Activated CD8-positive, alpha-beta memory T cell treated with anti-CD3 and anti-CD28 coated beads for 48 hours (primary cell): ENCODE measurements at regions not wholly inside any gene's neighbourhood (a gene's known extent, or its start where the extent isn't known, plus 50 kb on each side); places are given as distances from the start of the nearest gene placed in this dataset.

Experiments
- DNase-seq, 3 experiments: peaks; one replicate each; pipeline ENCODE4 v3.0.0-alpha.2; 2020; ENCODE audit warnings: low read depth in 2 of 3, low spot score in 2 of 3

DNA sequence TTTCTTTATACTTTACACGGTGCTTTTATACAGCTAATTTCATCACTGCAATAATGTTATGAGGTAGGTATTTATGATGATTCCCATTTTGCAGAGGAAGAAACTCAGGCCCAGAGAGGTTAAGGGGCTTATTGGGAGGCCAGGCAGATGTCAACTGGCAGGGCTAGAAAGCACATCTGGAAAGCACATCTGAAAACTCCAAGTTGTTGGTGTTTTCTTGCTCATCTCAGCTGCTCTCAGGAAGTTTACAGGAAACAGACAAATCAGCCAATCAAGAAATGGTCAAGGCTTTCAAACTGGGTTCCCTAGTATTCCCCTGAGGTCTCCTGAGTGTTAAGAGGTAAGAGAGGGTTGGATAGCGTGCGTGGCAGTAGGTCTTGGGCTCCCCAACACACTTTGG lies 124.1 kb upstream of the MED13L start:
- no peak for DNase-seq

DNA sequence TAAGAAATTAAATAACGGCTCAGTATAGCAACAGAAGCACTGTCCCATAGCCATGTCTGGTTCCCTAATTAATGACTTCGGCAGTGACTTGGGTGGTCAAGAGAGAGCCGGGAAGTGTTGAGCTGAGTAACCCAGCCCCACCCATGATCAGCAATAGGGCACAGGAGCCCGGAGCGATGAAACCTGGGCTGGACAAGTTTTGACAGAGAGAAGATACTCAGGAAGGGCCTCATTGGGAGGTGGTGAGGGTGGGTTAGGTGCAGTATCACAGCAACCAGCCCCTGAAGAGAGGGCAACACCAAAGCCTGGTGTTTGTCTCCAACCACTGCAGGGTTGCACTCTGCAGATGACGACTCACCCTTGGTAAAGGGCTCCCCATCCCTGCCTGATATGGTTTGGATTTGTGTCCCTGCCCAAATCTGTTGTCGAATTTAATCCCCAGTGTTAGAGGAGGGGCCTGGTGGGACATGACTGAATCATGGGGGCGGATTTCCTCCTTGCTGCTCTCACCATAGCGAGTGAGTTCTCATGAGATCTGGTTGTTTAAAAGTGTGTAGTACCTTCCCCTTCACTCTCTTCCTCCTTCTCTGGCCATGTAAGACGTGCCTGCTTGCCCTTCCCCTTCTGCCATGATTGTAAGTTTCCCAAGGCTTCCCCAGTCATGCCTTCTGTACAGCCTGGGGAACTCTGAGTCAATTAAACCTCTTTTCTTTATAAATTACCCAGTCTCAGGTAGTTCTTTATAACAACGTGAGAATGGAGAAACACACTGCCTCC lies 124.9 kb upstream of the MED13L start:
- DNase-seq = no peak

DNA sequence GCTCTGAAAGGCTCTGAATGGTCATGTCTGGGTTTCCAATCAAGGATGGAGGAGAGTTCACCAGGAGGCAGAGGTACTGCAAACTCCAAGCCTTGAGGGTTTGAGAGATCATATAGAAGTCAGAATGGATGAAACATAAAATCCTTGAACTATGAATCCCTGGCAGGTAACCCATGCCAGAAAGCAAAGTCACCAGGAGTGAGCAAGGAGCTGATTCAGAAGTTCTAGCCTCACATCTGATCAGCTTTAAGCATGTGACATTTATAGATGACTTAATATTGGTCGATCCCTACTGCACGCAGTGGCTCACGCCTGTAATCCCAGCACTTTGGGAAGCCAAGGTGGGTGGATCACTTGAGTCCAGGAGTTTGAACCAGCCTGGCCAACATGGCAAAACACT lies 126.1 kb upstream of the MED13L start:
- no peak for DNase-seq

DNA sequence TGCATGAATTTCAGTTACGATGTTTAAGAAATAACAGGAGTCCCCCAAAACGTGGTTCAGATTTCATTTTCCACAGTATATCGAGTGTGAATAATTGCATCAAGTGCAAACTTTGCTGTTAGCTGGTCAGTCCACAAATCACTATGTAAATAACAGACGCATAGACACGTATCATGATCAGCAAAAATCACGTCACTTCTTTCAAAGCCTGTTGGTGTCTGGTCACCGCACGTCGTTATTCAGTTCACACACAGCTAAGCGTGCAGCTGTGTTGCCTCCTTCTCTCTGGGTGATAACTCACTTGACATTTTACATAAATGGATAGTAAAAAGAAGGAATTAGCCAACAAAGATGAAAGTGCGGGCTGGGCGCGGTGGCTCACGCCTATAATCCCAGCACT lies 126.8 kb upstream of the MED13L start:
- no peak for DNase-seq

DNA sequence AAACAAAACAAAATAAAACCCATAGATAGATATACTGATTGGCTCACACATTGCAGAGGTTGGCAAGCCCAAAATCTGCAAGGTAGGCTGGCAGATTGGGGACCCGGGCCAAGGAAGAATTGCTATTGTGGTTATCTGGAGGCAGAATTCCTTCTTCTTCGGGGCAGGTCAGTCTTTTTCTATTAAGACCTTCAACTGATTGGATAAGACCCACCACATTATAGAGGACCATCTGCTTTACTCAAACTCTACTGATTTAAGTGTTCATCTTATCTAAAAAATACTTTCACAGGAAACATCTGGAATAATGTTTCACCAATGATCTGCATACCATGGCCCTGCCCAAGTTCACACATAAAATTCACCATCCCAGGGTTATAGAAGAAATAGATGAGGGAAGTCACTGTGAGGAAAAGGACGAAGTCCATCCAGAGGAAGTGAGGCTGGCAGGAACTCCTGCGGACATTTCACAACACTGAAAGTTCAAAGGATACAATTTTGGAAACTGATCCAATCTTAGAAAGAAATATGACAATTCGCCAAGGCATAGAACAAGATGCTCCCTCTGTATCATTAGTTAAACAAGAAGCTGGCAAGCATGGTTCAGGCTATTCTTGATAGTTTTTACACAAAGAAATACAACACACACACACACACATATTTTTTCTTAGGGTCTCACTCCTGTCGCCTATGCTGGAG lies 127.6 kb upstream of the MED13L start:
- DNase-seq = no peak

DNA sequence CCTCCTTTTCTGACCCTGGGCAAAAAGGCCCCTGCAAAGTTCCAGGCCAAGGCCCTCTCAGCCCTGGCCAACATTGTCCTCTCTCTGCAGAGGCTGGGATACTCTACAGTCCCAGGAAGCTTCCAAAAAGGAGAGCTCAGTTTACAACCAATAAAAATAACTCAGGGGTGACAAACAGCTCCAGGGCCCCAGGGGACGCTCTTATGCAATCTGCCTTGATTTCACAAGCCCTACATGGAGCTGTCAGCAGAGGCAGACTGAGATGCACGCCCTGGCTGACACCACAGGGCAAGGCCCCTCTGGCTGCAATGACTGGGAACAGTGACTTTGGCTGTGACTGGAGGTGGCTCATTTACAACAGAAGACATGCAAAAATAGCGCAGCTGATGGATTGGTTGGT lies 129.0 kb upstream of the MED13L start:
- no peak for DNase-seq

DNA sequence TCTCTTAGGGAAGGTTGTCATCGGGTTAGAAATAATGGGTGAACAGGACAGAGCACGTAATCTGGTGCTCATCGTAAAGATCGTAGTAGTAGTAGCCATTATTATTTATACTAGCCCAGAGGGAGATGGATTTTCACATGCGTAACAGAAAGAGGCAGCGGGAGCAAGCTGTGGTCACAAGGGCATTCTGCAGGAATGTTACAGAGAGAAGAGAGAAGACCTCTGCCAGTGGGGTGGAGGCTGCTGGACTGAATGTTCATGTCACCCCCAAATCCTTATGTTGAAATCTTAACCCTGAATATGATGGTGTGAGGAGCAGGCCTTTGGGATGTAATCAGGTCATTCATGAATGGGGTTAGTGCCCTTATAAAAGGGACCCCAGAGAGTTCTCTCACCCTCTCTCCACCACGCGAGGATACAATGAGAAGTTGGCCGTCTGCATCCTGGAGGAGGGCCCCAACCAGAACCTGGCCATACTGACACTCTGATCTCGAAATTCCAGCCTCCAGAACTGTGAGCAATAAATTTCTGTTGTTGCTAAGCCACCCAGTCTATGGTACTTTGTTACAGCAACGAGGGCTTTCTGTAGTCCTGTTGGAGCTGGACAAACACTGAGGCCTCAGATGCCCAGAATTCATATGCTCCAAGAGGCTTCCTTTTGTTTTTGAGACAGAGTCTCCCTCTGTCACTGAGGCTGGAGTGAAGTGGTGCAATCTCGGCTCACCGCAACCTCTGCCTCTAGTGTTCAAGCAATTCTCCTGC lies 131.2 kb upstream of the MED13L start:
- DNase-seq = no peak

DNA sequence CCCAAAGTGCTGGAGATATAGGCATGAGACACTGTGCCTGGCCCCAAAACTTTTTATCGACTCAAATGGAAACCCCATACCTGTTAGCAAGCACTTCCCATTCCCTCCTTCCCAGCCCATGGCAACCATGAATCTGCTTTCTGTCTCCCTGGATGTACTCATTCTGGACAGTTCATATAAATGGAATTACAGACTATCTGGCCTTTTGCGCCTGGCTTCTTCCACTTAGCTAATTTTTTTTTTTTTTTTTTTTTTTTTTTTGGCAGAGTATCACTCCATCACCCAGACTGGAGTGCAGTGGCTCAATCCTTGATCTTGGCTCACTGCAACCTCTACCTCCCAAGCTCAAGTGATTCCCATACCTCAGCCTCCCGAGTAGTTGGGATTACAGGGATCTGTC lies 134.5 kb upstream of the MED13L start:
- DNase-seq = no peak

DNA sequence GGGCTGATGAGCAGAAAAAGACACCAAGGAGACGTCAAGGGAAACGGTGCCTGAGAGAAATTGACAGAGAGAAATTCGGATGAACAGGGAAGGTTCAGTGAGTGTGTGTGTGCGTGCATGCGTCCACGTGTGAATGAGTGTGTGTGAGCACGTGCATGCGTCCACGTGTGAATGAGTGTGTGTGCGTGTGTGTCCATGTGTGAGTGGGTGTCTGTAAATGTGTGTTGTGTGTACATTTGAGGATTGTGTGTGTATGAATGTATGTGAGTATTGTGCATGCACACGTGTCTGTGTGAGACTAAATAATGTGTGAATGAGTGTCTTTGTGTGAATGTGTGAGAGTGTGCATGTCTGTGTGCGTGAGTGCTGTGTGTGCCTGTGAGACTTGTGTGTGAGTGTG lies 137.4 kb upstream of the MED13L start:
- no peak for DNase-seq

DNA sequence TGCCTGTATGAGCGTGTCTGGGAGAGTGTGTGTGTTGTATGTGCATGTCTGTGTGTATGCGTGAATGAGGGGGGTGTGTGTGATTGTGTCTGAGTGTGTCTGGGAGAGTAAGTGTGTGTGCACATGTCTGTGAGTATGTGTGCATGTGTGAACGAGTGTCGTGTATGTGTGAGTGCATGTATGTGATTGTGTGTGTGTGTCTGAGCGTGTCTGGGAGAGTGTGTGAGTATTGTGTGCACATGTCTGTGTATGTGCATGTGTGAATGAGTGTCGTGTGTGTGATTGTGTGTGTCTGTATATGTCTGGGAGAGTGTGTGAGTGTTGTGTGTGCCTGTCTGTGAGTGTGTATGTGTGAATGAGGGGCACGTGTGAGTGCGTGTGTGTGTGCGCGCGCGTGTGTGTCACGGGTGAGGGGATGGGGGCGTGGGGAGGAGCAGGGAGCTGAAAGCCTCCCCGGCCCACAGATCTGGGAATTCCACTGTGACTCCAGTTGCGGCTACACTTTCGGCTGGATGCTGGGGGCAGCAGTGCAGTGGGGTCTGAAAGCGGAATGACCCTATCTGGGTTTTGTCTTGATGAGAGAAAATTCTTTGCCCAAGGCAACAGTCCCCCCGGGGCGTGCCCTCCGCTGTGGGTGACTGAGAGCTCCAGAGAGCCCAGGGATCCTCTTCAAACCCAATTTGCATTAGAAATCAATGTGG lies 138.1 kb upstream of the MED13L start:
- no peak for DNase-seq

DNA sequence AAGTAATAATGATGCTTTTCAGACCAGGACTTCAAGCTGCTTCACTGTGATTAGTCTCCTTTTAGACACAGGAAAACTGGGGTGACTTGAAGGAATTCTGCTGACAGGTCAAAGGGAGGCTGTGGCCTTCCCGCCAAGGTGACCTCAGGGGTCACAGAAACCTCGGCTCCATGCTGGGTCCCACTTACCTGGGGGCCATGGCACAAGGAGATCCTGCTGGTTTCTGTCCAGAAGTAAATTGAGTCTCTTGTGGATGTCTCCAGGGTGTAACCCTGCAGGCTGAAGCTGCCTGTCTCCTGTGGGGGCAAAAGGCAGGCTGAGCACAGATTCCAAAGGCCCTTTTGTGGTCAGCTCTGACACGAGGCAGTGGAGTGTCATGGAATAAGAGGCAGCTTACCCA lies 138.7 kb upstream of the MED13L start:
- DNase-seq = no peak

DNA sequence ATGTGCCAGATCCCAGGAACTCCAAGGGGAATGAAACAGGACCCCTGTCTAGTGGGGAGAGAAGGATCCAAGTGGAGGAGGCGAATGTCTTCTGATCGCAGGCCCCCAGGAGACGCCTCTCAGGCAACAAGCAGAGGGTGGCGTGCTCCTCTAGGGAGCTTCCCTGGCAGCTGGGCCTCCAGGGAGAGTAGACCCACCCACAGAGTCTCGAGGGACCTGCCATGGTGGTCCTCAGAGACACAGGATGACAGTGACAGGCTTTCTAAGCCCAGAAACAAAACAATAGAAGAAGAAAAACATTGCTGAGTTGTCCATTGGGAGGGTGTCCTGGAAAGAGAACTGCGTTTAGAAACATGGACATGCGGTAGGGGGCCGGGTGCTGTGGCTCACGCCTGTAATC lies 140.6 kb upstream of the MAP1LC3B2 start:
- no peak for DNase-seq

DNA sequence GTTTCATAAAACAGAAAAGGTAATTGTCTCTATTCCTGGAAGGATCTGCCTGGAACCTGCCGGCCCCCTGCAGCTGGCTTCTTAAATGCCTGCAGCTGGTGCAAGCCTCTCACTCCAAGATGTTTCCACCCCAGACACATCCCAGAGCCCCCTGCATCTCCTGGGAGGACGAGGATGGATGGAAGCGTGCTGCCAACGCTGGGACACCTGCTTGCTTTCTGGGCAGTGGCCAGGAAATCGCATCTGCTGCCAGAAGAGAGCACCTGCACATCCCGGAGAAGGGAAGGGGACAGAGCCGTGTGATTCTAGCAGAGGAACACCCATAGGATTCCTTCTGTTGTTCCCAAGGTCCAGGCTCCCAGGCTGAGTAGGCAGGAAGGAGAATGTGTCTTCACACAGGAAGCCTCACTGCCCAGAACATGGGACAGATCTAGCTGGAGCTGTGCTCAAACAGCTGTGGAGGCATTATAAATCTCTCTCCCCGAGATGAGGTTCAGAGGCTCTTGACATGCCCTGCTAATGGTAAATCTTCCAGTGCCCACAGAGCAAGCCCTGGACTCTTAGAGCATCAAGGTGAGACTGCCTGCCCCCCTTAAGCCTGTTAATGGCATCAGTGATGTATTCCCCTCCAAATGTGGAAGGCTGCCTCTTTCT lies 138.8 kb upstream of the MAP1LC3B2 start:
- no peak for DNase-seq

DNA sequence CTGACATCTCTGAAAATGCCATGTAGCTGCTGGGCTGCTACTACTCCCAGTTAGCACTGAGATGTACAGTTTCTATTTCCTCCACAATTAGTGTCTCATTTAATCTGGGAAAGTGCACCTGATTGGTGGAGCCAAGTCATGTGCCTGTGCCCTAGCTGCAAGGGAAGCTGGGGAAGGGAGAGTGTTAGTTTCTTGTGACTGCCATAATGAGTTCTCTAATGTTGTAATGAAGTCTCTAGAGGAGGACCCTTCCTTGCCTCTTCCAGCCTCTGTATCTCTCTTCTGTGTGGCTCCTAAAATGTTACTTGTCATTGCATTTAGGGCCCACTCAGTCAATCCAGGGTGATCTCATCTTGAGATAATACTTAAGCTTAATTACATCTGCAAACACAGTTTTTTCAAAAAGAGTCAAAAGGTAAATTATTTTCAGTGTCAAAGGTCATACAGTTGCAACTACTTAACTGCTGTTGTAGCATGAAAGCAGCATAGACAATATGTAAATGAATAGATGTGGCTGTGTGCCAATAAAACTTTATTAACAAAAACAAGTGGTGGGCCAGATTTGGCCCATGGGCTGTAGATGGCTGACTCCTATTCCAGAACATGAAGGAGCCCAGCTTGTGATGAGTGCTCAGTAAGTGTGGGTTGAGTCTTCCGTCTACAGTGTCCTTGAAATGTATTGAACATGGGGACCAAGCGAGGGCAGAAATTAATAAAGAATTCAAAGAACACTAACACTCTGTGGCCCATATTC lies 137.2 kb upstream of the MAP1LC3B2 start:
- DNase-seq = no peak

DNA sequence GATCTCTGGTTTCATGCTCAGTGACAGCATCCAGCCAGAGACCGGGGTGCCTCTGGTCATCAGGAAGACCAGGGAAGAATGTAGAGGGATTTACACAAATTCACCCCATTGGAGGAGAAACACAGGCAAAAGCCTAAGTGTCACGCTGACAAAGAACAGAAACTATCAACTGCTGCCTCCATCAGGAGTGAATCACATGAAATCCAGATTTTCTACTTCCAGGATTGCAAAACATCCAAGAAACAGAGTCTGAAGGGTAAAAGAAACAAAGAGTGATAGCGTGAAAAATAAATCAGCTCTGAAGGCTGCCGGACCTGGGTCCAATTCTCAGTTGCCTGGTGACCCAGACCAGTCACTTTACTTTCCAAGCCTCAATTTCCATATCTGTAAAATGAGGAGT lies 136.1 kb upstream of the MAP1LC3B2 start:
- no peak for DNase-seq

DNA sequence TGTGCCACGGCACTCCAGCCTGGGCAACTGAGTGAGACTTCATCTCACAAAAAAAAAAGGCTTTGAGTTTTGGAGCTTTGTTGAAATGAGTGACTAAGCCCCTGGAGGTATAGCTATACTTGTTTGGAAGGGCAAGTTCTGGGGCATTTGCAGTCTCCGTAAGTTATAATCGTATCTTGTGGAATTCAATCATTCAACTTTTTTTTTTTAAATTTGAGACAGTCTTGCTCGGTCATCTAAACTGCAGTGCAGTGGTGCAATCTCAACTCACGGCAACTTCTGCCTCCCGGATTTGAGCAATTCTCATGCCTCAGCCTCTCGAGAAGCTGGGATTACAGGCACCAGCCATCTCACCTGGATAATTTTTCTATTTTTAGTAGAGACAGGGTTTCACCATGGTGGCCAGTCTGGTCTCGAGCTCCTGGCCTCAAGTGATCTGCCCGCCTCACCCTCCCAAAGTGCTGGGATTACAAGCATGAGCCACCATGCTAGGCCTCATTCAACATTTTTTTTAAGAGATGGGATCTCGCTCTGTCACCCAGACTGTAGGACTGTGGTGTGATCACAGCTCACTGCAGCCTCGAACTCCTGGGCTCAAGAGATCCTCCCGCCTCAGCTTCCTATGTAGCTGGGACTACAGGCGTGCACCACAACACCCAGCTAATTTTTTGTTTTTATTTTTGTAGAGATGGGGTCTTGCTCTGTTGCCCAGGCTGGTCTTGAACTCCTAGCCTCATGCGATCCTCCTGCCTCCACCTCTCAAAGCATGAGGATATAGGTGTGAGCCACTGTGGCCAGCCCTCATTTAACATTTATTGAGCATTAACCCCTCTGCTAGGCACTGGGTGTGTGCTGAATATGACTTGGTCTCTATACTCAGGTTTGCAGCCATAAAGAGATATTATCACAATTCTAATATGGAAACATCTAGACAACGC lies 133.7 kb upstream of the MAP1LC3B2 start:
- DNase-seq = no peak

DNA sequence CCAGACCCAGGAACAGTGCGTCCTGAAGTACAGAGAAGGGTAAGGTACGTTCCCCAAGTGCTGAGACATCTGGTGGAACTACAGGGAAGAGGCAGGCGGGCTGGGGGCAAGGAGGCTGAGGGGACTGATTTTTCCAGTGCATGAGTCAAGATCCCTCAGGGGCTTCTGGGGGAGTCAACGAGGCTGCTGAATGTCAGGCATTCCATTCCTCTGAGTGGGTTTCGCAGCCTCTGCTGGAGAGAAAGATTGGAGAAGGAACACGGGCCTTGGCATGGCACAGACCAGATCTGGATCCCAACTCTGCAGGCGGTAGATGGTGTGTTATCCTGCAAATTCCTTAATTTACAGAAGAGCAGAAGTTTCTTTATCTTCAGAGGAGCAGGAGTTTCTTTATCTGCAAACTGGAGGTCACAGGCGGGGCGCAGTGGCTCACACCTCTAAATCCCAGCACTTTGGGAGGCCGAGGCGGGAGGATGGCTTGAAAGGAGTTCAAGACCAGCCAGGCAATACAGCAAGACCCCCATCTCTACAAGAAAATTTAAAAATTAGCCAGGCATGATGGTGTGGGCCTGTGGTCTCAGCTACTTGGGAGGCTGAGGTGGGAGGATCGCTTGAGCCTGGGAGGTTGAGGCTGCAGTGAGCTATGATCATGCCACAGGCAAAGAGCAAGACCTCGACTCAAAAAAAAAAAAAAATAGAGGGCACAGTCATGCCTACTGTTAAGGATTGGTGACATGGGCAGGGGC lies 132.6 kb upstream of the MAP1LC3B2 start:
- DNase-seq = no peak

DNA sequence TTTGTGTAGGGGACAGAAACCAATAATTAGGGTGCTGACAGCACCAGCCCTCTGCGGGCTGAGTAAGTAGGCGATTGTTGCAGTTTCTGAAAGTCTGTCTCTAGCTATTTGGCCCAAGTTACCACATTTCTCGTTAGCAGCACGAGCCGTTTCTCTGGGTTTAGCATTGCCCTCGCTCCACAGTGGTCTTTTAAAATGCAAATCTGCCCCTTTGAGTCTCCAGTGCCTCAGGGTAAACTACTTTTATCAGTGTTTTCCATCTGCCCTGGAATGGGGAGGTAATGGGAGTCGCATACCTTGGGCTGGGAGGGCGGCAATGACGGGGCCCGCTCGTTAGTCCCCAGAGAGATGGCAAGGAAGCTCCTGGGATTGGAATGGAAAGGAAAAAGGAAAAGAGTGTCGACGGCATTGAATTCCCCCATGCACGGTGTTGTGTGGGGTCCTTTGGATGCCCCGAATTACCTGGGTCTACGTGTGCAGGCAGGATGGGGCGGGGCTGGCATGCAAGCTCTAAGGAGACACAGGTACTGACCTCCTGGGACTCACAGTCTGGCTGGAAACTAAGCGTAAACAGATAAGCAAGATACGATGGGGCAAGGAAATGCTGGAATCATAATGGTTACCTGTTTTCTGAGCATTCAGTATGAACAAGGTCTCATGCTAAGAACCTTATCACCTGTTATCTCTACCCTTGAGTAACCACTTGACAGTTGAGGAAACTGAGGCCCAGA lies 131.8 kb upstream of the MAP1LC3B2 start:
- no peak for DNase-seq
